Small intestine (tissue), 7 donors: ENCODE measurements at regions not wholly inside any gene's neighbourhood (a gene's known extent, or its start where the extent isn't known, plus 50 kb on each side); places are given as distances from the start of the nearest gene placed in this dataset.

Experiments used
- DNase-seq, 2 donors: peaks; one replicate each; pipeline versions ENCODE4 v3.0.0 to v3.0.0-alpha.2; 2013
- FAIRE-seq: peaks from 2 replicates; lab custom pipeline; 2012; peaks lifted over from hg19 to GRCh38; lab: Jason Lieb, UNC
- H3K27ac ChIP-seq, 3 donors: one replicate each; pipeline ENCODE4 v1.5.1; 2013; ENCODE audit warnings: low read length in 2 of 3, mild to moderate bottlenecking in 2 of 3, control low read depth in 1 of 3, inconsistent platforms in 1 of 3, low read depth in 1 of 3, moderate library complexity in 1 of 3
- H3K27me3 ChIP-seq, 3 donors: one replicate each; pipeline ENCODE4 v1.6.1; 2013; ENCODE audit warnings: low read length in 3 of 3, inconsistent platforms in 1 of 3; ENCODE audit not compliant: control insufficient read depth in 3 of 3, insufficient read depth in 3 of 3
- H3K36me3 ChIP-seq, 3 donors: one replicate each; pipeline ENCODE4 v1.6.1; 2013; ENCODE audit warnings: low read length in 3 of 3, inconsistent platforms in 1 of 3, low read depth in 1 of 3, mild to moderate bottlenecking in 1 of 3, moderate library complexity in 1 of 3; ENCODE audit not compliant: control insufficient read depth in 3 of 3, insufficient read depth in 2 of 3
- H3K4me1 ChIP-seq, 3 donors: one replicate each; pipeline ENCODE4 v1.6.1; 2013; ENCODE audit warnings: low read length in 2 of 3, inconsistent platforms in 1 of 3, low read depth in 1 of 3, mild to moderate bottlenecking in 1 of 3, moderate library complexity in 1 of 3; ENCODE audit not compliant: control insufficient read depth in 3 of 3, insufficient read depth in 2 of 3
- H3K4me3 ChIP-seq, 3 donors: one replicate each; pipeline ENCODE4 v1.5.1; 2013; ENCODE audit warnings: low read length in 3 of 3, control low read depth in 1 of 3, inconsistent platforms in 1 of 3, low read depth in 1 of 3, mild to moderate bottlenecking in 1 of 3, moderate library complexity in 1 of 3
- H3K9me3 ChIP-seq, 2 donors: one replicate each; pipeline ENCODE4 v1.6.1; 2013; ENCODE audit warnings: low read depth in 1 of 2, low read length in 1 of 2; ENCODE audit not compliant: control insufficient read depth in 2 of 2, insufficient read depth in 1 of 2
- WGBS, 3 donors: extraction: QIAGEN DNeasy Blood & Tissue Kit; methylation state at CpG; one replicate each; pipeline ENCODE4 v1.1.7; 2013; 5-methylcytosine and 5-hydroxymethylcytosine counted together
- donor health status: healthy with polysubstance abuse.
- donor health status: control.
- donor health status: control.
- donor health status: Bipolar disorder and iron deficiency.
- donor health status: healthy.

DNA sequence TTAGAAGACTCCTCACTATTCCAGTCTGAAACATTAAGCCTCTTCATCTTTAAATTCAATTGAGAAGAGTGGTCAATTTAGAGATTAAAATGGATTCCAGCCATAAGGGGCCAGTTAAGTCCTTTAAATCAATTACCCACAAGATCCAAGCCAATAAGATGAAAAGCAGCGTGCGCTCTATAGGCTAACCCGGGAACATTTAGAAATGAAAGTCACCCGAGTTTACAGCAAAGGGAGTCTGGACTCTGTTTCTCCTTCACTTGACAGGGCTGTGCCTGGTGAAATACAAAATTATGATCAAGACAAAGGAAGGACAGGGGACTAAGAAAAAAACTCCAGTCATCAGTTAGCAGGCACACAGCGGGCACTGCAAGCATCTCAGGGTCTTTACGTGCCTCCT, 393.7 kb downstream of the QKI start:
- 89 to 91% (median 90%) methylated on average over 6 of the region's 6 CpGs for whole genome bisulfite sequencing, 3 donors
- no peak for DNase-seq
- Histone ChIP-seq H3K9me3 (no peaks in the 10 kb centered on the region), H3K27ac (no peak overlapping the region), H3K4me3 (no peak overlapping the region), H3K36me3 (no peaks in the 10 kb centered on the region), H3K4me1 (no peaks in the 10 kb centered on the region), H3K27me3 (no peaks in the 10 kb centered on the region)
- no peak for FAIRE-seq

DNA sequence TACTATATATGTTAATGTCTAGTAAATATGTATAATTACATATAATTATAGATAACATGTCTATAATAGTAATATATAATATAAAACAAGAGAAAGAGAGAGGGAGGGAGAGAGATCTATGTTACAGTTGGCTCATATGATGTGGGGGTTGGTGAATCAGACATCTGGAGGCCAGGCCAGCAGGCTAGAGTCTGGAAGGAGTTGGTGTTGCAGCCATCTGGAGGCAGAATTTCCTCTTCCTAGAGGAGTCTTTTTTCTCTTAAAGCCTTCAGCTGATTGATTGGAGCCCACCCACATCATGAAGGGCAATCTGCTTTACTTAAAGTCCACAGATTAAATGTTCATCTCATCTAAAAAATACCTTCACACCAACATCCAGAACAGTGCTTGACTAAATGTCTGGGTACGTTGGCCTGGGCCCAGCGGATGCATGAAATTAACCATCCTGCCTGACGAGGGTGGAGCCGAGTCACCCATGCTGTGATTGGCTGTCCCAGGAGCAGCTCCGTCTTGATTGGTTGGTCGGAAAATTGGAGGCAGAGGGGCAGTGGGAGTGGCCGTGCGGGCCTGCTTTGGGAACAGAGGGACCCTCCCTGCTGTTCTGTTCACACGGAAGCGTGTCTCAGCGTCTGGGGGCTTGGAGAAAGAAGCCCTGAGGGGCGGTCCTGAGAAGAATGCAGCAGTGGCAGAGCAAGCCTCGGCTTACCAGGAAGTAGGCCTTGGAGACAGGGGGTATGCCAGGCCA, 392.4 kb downstream of the QKI start:
- DNase-seq: no peak
- Histone ChIP-seq H3K36me3 (no peaks in the 10 kb centered on the region), H3K27ac (no peak overlapping the region), H3K4me1 (no peaks in the 10 kb centered on the region), H3K27me3 (no peaks in the 10 kb centered on the region), H3K4me3 (no peak overlapping the region), H3K9me3 (no peaks in the 10 kb centered on the region)
- no peak for FAIRE-seq
- WGBS, 3 donors: 89 to 93% (median 90%) methylated on average over 13 of the region's 13 CpGs

DNA sequence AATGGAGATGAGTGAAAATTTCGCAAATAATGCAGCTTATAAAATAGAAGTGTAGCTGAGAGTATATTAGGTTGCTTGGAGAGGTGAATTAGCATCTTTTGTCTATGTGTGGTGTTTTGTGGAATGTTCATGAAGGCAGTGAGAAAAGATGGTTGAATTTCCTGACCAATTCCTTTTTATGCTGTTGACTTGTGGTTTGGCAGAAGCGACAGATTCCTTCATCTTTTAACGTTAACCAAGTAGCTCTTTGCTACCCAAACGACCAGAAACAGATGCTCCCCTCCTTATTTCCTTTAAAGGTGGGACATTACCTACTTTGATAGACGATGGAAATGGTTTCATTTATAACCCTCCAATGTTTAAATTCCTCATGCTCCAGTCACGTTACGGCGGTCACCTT, 390.5 kb downstream of the QKI start:
- DNase-seq: no peak
- whole genome bisulfite sequencing, 3 donors: 71 to 72% (median 71%) methylated on average over 8 of the region's 8 CpGs
- Histone ChIP-seq H3K36me3 (no peaks in the 10 kb centered on the region), H3K27me3 (no peaks in the 10 kb centered on the region), H3K4me3 (no peak overlapping the region), H3K4me1 (no peaks in the 10 kb centered on the region), H3K9me3 (no peaks in the 10 kb centered on the region), H3K27ac (no peak overlapping the region)
- no peak for FAIRE-seq

DNA sequence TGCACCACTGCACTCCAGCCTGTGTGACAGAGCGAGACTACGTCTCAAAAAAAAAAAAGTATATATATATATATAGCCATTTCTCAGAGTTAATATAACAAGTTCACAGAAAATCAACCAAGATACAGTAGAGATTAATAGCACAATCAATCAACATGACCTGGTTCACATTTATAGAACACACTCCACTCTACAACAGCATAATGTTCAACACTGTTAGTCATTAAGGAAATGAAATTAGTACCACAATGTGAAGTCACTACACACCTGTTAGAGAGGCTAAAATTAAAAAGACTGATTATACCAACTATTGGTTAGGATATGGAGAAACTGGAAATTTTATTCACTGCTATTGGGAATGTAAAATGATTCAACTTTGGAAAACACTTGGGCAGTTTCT, 387.7 kb downstream of the QKI start:
- H3K4me3 ChIP-seq: no peak overlapping the region
- H3K4me1 ChIP-seq: no peaks in the 10 kb centered on the region
- H3K36me3 ChIP-seq: no peaks in the 10 kb centered on the region
- WGBS, 3 donors: 79 to 97% (median 94%) methylated on average over 2 of the region's 2 CpGs
- H3K27me3 ChIP-seq: no peaks in the 10 kb centered on the region
- DNase-seq (no peak), FAIRE-seq (no peak)
- no peak overlapping the region for H3K27ac ChIP-seq
- H3K9me3 ChIP-seq: no peaks in the 10 kb centered on the region

DNA sequence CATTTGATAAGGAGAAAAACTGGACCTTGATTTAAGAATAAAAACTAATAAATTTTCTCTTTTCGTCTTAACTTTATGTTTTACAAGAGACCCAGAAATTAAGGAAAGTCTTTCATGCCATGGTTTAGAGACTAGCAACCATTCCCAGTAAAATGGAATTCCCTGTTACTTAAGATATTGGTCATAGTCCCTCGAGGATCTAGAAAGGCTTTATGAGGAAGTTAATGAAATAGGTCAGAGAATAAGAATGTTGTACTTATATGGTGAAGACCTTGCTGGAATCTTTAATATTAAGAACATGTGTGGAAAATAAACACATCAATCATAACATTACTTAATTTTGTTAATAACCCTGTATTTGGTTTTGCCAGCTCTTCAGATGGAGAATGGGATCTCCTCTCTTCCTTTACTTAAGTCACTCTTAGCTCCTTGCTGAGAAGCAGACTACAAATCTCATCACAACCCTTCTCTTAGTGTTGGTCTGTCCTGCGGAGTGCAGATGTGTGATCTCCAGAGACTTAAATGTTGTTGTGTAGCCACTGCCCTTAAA, 382.9 kb downstream of the QKI start:
- no peaks in the 10 kb centered on the region for H3K9me3 ChIP-seq
- no peak overlapping the region for H3K27ac ChIP-seq
- H3K4me3 ChIP-seq: no peak overlapping the region
- 68 to 79% (median 75%) methylated on average over 3 of the region's 3 CpGs for WGBS, 3 donors
- DNase-seq (no peak), FAIRE-seq (no peak)
- no peaks in the 10 kb centered on the region for H3K4me1 ChIP-seq
- H3K27me3 ChIP-seq: no peaks in the 10 kb centered on the region
- no peaks in the 10 kb centered on the region for H3K36me3 ChIP-seq

DNA sequence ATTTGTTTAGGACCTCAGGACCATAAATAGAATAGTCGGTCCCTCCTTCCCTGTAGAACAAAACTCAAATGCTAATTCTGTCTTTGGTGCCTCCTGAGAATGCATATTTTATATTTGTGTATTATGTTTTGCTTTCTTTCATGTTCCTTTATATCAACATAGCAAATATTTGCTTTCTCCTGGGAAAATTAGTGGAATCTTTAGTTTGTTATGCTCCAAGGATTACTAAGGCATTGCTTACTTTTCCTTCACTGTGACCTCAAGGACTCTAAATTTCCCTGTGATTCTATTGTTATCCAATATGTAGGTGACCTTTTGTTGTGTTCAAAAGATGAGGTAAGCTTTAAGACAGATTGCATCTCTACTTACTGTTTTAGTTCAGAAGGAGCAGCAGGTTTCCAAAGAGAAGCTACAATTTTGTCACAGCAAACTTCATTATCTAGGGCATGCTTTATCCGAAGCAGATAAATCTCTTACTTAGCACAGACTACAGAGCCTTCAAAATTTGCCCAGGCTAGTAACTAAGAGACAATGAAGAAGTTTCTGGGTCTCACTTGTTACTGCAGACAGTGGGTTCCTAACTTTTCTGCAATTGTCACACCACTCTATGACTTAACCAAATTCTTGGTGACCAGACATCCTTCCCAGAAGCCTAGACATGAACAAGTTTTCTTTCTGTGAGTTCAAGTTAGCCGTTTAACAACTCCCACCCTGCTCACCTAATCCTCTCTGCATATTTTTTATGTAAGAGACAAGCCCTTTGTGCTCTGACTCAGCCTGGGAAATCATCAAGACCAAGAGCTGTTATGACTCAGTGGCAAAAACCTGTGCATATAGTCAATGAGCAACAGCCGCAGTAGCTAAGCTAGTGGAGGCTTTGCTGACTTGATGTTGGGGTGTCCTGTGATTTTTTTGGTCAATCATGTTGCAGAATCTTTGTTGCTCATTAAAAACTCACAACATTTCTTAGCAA, 378.8 kb downstream of the QKI start:
- DNase-seq: no peak
- no peaks in the 10 kb centered on the region for H3K9me3 ChIP-seq
- 46 to 66% (median 59%) methylated on average over 4 of the region's 4 CpGs for WGBS, 3 donors
- H3K27ac ChIP-seq: no peak overlapping the region
- FAIRE-seq: no peak
- no peaks in the 10 kb centered on the region for H3K4me1 ChIP-seq
- H3K4me3 ChIP-seq: no peak overlapping the region
- H3K27me3 ChIP-seq: no peaks in the 10 kb centered on the region
- no peaks in the 10 kb centered on the region for H3K36me3 ChIP-seq

DNA sequence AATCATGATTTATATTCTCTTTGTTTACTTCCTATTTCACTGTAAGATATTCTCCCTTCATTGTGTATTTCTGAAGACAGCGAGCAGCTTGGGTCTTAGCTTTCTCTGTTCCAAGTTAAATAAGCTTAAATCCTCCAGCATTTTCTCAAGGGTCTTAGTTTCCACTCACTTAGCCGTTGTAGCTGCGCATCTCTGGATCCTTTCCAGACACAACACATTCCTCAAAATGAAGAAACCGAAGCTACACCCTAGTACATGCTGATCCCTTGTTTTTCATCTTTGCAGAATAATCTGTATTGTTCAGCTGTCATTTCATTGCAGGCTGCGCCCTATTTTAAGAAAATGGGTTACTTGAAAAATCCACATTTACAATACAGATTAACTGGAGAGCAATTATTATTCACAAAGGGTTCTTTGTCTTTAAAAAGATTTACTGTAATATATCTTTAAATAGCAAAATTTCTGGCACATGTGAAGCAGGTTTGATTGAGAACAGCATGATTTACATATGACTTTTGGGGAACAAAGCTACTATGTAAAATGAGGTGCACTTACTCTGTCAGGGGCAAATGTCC, 375.8 kb downstream of the QKI start:
- Histone ChIP-seq H3K36me3 (no peaks in the 10 kb centered on the region), H3K4me1 (no peaks in the 10 kb centered on the region), H3K27ac (no peak overlapping the region), H3K27me3 (no peaks in the 10 kb centered on the region), H3K4me3 (no peak overlapping the region), H3K9me3 (no peaks in the 10 kb centered on the region)
- DNase-seq: no peak
- no peak for FAIRE-seq
- whole genome bisulfite sequencing, 3 donors: 59 to 72% (median 68%) methylated on average over 5 of the region's 5 CpGs

DNA sequence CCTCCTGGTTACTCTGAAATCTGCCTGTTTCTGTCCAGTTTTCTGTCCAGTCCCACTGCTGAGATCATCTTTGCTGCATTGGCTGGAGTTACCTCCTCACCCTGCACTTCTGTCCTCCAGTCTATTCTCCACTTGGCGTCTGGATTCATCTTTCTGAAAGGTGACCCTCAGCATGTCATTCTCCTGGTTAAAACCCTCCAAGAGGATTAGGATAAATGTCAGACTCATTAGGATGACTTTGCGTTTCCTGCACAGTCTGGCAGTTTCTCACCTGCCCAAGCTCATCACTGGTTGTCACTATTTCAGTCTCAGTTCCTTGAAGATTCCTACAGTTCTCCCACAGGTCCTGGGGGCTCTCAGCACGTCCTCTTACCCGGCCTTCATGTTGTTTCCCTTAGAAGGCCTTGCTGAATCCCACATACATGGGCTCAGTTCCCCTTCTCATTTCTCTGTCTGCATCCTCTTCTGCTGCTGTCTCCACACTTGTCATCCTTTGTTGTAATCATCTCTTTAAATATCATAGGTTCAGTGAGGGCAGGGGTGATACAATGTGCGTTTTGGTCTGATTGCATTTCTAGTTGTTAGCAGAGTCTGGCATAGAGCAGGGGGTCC, 374.8 kb downstream of the QKI start:
- 74 to 79% (median 77%) methylated on average over 5 of the region's 5 CpGs for WGBS, 3 donors
- H3K27ac ChIP-seq: no peak overlapping the region
- no peaks in the 10 kb centered on the region for H3K9me3 ChIP-seq
- H3K36me3 ChIP-seq: no peaks in the 10 kb centered on the region
- DNase-seq (no peak), FAIRE-seq (no peak)
- H3K27me3 ChIP-seq: no peaks in the 10 kb centered on the region
- H3K4me1 ChIP-seq: no peaks in the 10 kb centered on the region
- no peak overlapping the region for H3K4me3 ChIP-seq
